ENCODE measurements at regions not wholly inside any gene's neighbourhood (a gene's known extent, or its start where the extent isn't known, plus 50 kb on each side); places are given as distances from the start of the nearest gene placed in this dataset.

DNA sequence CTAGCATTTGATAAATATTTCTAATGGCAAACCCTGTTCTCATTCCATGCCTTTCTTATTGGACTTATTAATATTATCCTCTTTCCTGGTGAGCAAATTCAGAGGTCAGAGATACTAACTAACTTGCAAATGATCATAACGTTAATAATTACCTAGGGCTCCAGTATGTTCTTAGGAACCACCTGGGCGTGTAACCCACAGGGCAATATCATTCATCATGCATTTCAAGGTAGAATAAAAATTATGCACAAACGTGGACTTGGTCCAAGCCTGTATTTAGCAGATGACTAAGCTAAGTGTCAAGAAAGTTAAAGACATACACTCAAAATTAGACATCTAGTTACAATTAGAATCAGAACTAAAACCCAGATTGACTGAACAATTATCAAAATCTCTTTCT is 850.1 kb downstream of the TRIML1 start:
- TF ChIP-seq, protein P1, sequence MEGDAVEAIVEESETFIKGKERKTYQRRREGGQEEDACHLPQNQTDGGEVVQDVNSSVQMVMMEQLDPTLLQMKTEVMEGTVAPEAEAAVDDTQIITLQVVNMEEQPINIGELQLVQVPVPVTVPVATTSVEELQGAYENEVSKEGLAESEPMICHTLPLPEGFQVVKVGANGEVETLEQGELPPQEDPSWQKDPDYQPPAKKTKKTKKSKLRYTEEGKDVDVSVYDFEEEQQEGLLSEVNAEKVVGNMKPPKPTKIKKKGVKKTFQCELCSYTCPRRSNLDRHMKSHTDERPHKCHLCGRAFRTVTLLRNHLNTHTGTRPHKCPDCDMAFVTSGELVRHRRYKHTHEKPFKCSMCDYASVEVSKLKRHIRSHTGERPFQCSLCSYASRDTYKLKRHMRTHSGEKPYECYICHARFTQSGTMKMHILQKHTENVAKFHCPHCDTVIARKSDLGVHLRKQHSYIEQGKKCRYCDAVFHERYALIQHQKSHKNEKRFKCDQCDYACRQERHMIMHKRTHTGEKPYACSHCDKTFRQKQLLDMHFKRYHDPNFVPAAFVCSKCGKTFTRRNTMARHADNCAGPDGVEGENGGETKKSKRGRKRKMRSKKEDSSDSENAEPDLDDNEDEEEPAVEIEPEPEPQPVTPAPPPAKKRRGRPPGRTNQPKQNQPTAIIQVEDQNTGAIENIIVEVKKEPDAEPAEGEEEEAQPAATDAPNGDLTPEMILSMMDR (IDR thresholded peaks at IDR 0.05; ENCODE audit: low read depth, low read length, poor library complexity, severe bottlenecking) = no peak
- TF ChIP-seq EZH2phosphoT487 (IDR thresholded peaks at IDR 0.05; ENCODE audit: borderline replicate concordance, low read length) = no peak

Data from DOHH2 (cell line).